Ectodermal cell (in vitro differentiated cells): ENCODE measurements at regions not wholly inside any gene's neighbourhood (a gene's known extent, or its start where the extent isn't known, plus 50 kb on each side); places are given as distances from the start of the nearest gene placed in this dataset.
"Not testable (repeated sequence)": the region's sequence is repeated elsewhere in the genome, so short reads cannot be mapped to it uniquely, and the experiment has no call there.

ENCODE experiments used
- H3K27ac ChIP-seq: 2 replicates; pipeline ENCODE4 v1.7.0; 2013; ENCODE audit warnings: mild to moderate bottlenecking, low read depth, low read length; ENCODE audit not compliant: insufficient read depth, poor library complexity, severe bottlenecking
- H3K27me3 ChIP-seq: 2 replicates; pipeline ENCODE4 v1.7.0; 2013; ENCODE audit warnings: mild to moderate bottlenecking, low read length; ENCODE audit not compliant: insufficient read depth, control insufficient read depth, poor library complexity, severe bottlenecking
- H3K36me3 ChIP-seq: one replicate; pipeline ENCODE4 v1.7.0; 2013; ENCODE audit warnings: low read length; ENCODE audit not compliant: control insufficient read depth, insufficient read depth
- H3K4me1 ChIP-seq: one replicate; pipeline ENCODE4 v1.7.0; 2013; ENCODE audit warnings: low read length; ENCODE audit not compliant: control insufficient read depth, insufficient read depth
- H3K4me3 ChIP-seq: 2 replicates; pipeline ENCODE4 v1.7.0; 2013; ENCODE audit warnings: low read depth, low read length, control low read depth; ENCODE audit not compliant: insufficient read depth
- H3K9me3 ChIP-seq: 2 replicates; pipeline ENCODE4 v1.7.0; 2013; ENCODE audit warnings: mild to moderate bottlenecking, low read length, moderate library complexity; ENCODE audit not compliant: control insufficient read depth
- WGBS, 2 experiments: methylation state at CpG; one replicate each; pipeline ENCODE4 v1.1.7; 2013; ENCODE audit warnings: missing lambda C conversion rate in 2 of 2; 5-methylcytosine and 5-hydroxymethylcytosine counted together

DNA sequence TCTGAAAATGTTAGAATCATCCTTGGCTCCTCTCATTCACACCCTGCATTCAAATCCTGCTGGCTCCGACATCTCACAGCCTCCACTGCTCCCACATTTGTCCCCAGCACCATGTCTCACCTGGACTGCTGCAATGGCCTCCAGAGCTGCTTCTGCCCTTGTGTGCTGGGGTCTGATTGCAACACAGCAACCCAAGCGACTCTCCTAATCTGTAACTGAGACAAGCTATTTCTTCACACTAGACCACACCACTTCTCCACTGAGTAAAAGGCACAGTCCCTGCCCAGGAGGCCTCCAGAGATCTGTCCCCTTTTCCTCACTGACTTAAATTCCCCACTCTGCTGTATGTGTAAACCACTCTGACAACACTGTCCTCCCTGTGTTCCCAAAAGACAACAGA lies 151.1 kb upstream of the TAS2R1 start:
- H3K36me3 ChIP-seq, result no peaks in the 10 kb centered on the region
- WGBS, 2 experiments, result 89 to 92% methylated on average over 2 of the region's 2 CpGs
- no peaks in the 10 kb centered on the region for H3K4me1 ChIP-seq
- H3K27ac ChIP-seq, result no peak overlapping the region
- no peaks in the 10 kb centered on the region for H3K27me3 ChIP-seq
- H3K9me3 ChIP-seq, result no peaks in the 10 kb centered on the region
- H3K4me3 ChIP-seq, result no peak overlapping the region

DNA sequence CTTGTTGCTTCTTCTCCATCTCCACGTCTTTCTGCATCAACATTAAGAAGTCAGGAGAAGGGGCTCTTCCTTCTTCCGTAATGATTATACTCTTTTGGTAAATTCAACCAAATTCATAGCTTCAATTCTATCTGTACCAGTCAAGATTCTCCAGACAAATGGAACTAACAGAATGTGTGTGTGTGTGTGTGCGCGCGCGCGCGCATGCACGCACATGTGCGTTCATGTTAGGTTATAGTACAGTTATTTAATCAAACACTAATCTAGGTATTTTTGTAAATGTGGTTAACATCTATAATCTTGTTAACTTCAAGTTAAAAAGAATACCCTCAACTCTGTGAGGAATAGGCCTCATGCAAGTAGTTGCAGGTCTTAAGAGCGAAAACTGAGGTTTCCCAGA lies 150.3 kb upstream of the TAS2R1 start:
- Histone ChIP-seq H3K27me3 (no peaks in the 10 kb centered on the region), H3K27ac (no peak overlapping the region), H3K4me3 (no peak overlapping the region), H3K4me1 (no peaks in the 10 kb centered on the region), H3K9me3 (no peaks in the 10 kb centered on the region), H3K36me3 (no peaks in the 10 kb centered on the region)
- 88 to 93% methylated on average over 3 of the region's 11 CpGs for WGBS, 2 experiments

DNA sequence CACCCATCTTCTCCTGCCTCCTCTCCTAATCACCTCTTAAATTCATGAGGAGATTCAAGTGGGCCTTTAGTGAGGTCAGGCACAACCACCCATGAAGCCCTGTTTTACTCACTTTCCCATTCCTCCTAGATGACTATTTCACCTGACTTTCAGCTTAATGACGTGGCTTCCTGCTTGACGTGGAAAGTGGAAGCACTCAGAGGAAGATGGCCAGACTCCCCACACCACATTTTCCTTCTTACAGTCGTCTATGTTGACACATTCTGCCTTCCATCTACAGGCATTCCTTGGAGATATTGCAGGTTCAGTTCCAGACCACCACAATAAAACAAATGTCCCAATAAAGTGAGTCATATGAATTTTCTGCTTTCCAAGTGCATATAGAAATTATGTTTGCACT lies 146.4 kb upstream of the TAS2R1 start:
- Histone ChIP-seq H3K4me1 (no peaks in the 10 kb centered on the region), H3K4me3 (no peak overlapping the region), H3K9me3 (no peaks in the 10 kb centered on the region), H3K27ac (no peak overlapping the region), H3K27me3 (no peaks in the 10 kb centered on the region), H3K36me3 (no peaks in the 10 kb centered on the region)
- 84% methylated on average over 3 of the region's 3 CpGs for WGBS, 2 experiments

DNA sequence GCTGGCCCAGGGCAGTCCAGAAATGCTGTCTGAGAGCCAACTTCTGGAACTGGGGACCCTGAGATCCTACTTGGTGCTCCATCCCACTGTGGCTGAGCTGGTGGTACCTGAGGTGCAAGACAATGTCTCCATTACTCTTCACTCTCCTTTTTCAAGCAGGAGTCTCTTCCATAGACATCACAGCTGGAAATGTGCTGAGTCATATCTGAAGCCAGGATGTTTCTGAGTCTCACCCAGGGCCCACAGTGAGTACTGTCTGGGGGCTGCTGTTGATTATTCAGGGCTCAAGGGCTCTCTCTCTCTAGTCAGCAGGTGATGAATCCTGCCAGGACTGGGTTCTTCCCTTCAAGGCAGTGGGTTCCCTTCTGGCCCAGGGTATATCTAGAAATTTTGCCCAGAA lies 145.2 kb upstream of the TAS2R1 start:
- Histone ChIP-seq H3K27me3 (no peaks in the 10 kb centered on the region), H3K9me3 (no peaks in the 10 kb centered on the region), H3K27ac (no peak overlapping the region), H3K4me3 (no peak overlapping the region), H3K4me1 (no peaks in the 10 kb centered on the region), H3K36me3 (no peaks in the 10 kb centered on the region)

DNA sequence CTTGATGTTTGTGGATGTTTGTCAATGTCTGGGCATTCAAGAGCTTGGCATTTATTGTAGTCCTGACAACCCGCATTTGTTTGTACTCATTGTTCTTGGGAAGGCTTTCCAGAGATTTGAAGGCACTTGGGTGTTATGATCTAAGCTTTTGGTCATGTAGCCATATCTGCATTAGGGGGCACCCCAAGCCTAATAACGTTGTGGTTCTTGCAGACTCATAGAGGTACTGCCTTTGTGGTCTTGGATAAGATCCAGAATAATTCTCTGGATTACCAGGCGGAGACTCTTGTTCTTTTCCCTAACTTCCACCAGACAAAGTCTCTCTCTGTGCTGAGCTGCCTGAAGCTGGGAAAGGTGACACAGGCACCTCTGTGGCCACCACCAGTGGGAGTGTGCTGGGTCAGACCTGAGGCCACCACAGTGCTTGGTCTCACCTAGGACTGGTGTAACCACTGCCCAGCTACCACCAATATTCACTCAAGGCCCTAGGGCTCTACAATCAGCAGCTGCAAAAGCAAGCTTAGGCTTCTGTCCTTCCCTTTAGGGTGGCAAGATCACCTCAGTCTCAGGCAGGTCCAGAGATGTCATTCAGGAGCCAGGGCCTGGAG lies 144.4 kb upstream of the TAS2R1 start:
- Histone ChIP-seq H3K9me3 (no peaks in the 10 kb centered on the region), H3K4me1 (no peaks in the 10 kb centered on the region), H3K4me3 (no peak overlapping the region), H3K36me3 (no peaks in the 10 kb centered on the region), H3K27me3 (no peaks in the 10 kb centered on the region), H3K27ac (no peak overlapping the region)
- WGBS, 2 experiments, result 84 to 87% methylated on average over 3 of the region's 3 CpGs

DNA sequence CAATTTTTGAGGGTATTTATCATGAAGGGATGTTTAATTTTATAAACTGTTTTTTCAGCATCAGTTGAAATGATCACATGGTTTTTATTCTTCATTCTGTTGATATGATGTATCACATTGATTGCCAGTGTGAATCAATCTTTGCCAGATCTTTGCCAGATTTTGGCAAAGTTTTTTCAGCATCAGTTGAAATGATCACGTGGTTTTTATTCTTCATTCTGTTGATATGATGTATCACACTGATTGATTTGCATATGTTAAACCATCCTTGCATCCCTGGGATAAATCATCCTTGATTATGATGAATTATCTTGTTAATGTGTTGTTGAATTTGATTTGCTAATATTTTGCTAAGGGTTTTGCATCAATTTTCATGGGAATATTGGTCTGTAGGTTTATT lies 140.9 kb upstream of the TAS2R1 start:
- no peak overlapping the region for H3K4me3 ChIP-seq
- 77 to 91% methylated on average over 1 of the region's 1 CpG for WGBS, 2 experiments
- H3K27me3 ChIP-seq, result no peaks in the 10 kb centered on the region
- no peaks in the 10 kb centered on the region for H3K4me1 ChIP-seq
- no peaks in the 10 kb centered on the region for H3K9me3 ChIP-seq
- no peaks in the 10 kb centered on the region for H3K36me3 ChIP-seq
- no peak overlapping the region for H3K27ac ChIP-seq

DNA sequence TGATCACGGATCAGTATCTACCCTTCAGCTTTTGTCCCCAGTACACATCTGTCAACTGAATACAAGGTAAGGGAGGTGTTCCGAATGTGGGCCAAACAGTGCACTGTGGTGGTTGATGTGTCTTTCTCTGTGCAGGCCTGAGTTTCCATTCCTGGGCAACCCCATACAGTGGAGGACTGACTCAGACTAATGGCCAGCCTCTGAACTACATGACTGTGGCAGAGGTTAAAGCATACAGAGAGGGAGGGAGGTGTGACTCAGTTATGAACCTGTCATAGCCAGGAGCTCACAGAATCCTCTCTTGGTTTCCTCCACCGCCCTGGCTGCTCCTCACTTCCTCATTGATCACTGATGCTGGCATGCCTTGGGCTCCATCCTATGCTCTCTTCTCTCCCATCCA lies 136.4 kb upstream of the TAS2R1 start:
- Histone ChIP-seq H3K27ac (no peak overlapping the region), H3K27me3 (no peaks in the 10 kb centered on the region), H3K4me1 (no peaks in the 10 kb centered on the region), H3K36me3 (no peaks in the 10 kb centered on the region), H3K4me3 (no peak overlapping the region), H3K9me3 (no peaks in the 10 kb centered on the region)
- 95 to 97% methylated on average over 3 of the region's 3 CpGs for WGBS, 2 experiments

DNA sequence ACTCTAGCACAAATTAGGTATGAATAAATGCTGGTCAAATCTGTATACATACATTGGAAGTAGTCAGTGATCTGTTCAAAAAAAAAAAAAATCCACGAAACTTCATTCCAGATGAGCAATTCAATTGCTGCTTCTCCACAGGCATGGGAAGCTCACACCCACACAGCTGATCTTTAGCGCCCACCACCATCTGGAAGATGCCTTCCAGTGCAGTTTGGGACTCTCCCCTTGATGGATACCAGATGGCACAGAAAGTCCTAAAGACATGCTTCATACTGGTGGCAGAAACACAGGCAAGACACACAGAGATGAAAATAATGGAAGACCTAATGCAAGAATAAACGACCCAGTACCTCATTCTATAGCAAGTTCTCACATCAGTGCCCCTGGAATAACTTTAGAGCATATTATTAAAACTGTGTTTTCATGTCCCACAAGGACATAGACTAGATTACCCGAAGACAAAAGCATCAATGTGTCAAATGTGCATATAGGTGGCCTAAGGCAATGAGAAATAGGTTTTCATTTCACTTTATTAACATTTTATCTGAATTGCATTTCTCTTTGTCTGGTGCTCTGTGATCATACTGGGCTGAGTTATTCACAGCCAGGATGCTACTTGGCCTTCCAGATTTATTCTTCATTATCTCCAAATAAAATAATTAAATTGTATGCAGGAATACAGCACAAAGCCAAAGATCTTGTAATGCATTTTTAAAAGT lies 135.4 kb upstream of the TAS2R1 start:
- 83 to 92% methylated on average over 4 of the region's 4 CpGs for WGBS, 2 experiments
- H3K4me1 ChIP-seq, result no peaks in the 10 kb centered on the region
- H3K27me3 ChIP-seq, result no peaks in the 10 kb centered on the region

DNA sequence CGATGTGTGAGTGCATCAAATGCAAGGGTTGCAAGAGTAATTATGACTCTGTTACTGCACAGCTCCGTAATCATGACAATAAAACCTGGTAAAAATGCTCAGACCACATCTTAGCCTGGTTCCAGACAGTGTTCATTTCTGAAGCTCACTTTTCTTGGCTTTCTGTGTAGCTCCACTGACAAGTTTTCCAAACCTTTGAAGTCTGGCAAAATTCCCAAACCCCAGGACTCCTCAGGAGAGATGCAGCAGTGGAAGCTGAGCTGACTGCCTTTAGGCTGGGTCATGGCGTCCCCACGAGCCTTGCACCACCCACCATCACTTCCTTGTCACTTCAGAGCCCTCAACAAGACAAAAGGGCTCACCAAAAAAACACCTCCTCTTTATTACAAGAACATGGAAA lies 131.6 kb upstream of the TAS2R1 start:
- Histone ChIP-seq H3K36me3 (no peaks in the 10 kb centered on the region), H3K27ac (no peak overlapping the region), H3K27me3 (no peaks in the 10 kb centered on the region), H3K4me3 (no peak overlapping the region), H3K4me1 (no peaks in the 10 kb centered on the region), H3K9me3 (no peaks in the 10 kb centered on the region)
- 75 to 80% methylated on average over 4 of the region's 4 CpGs for WGBS, 2 experiments

More for the DNA sequence above, 135.4 kb upstream of the TAS2R1 start:
- H3K36me3 ChIP-seq, result no peaks in the 10 kb centered on the region
- no peaks in the 10 kb centered on the region for H3K9me3 ChIP-seq
- H3K27ac ChIP-seq, result no peak overlapping the region
- no peak overlapping the region for H3K4me3 ChIP-seq

DNA sequence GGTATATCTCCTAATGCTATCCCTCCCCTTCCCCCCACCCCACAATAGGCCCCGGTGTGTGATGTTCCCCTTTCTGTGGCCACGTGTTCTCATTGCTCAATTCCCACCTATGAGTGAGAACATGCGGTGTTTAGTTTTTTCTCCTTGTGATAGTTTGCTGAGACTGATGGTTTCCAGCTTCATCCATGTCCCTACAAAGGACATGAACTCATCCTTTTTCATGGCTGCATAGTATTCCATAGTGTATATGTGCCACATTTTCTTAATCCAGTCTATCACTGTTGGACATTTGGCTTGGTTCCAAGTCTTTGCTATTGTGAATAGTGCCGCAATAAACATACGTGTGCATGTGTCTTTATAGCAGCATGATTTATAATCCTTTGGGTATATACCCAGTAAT lies 122.5 kb upstream of the TAS2R1 start:
- not testable (repeated sequence) for H3K4me3 ChIP-seq, H3K4me1 ChIP-seq, H3K9me3 ChIP-seq, H3K36me3 ChIP-seq, H3K27ac ChIP-seq, H3K27me3 ChIP-seq
- WGBS, 2 experiments, result 92 to 96% methylated on average over 3 of the region's 5 CpGs
